GM11168 (cell line): ENCODE measurements at regions not wholly inside any gene's neighbourhood (a gene's known extent, or its start where the extent isn't known, plus 50 kb on each side); places are given as distances from the start of the nearest gene placed in this dataset.
"Not testable (repeated sequence)": the region's sequence is repeated elsewhere in the genome, so short reads cannot be mapped to it uniquely, and the experiment has no call there.

Experiments
- in situ Hi-C: fragments of 300-500 bp; cut with MboI; formaldehyde crosslinking; loops from one replicate; pipeline ENCODE4 v1.12.0; 2022; ENCODE audit warnings: low sequenced_read_pairs; ENCODE audit not compliant: unreplicated experiment

DNA sequence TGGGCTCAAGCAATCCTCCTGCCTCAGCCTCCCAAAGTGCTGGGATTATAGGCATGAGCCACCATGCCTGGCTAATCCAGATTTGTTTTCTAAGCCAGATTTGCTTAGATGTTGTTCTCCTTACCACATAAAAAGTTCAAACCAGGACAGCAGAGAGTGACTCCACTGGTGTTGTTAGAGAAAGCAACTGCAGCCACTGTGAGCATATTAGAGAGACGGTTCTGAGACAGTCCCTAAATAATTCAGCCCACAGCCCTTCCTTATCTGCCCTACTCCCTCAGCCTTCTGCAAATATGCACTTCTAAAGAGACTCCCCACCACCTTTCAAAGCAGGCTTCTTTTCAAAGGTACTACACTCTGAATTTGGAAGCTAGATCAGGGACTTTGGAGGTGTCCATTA is 96.1 kb downstream of the DRD1 start:
- in situ Hi-C loops, result no loop called here

DNA sequence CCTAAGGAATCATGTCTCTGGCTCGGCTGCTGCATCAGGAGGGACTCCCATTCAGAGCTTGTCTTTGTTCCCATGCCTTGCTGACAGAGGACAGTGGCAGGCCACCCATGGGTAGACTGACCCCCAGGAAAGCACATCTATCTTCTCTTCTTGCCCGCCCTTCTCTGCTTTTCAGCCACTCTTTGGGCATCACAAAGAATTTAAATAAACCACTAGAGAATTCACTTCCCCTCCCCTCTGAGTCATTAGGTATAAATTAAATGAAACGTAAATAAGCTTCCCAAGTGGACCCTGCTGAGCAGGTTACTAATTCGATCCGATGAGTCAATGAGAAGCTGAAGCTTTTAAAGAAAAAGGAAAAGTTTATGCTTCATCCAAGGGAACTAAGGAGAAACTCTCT is 97.0 kb downstream of the DRD1 start:
- in situ Hi-C loops, result no loop called here

DNA sequence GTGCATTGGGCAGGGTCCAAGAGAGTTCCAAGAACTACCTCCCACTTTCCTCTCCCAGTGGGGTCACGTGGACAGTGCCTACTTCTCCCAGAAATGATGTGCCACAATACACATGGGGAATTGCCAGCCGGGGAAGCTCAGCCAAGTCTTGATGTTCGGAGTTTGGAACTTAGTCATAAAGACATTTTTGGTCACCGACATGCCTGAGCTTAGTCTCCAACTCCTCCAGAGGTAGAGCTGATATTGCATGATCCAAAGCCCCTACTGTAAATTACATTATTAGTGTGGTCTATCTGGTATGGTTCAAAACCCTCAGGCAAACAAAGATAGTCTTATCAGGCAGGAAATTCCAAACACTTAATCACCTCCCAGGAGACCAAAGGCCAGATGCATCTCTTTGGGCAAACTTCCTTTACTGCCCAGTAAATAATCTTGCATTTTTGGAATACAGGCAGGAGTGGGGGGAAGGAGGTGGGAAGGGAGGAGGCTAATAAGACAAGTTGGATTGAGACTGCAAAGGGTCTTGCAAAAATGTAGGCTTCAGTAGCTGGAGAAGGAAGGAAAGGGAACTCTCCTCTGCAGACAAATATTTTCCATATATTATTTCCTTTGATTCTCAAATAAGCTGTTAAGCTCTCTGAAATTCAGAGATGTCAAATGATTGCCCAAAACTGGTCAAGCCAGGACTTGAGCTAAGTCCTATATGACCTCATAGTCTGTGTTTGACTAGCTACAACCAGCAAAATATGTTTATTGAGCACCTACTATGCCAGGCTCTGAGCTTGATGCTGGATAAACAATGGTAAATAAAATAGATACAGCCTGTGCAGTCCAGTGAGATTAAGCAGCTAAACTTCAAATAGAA is 99.4 kb downstream of the DRD1 start:
- in situ Hi-C loops, result no loop called here

DNA sequence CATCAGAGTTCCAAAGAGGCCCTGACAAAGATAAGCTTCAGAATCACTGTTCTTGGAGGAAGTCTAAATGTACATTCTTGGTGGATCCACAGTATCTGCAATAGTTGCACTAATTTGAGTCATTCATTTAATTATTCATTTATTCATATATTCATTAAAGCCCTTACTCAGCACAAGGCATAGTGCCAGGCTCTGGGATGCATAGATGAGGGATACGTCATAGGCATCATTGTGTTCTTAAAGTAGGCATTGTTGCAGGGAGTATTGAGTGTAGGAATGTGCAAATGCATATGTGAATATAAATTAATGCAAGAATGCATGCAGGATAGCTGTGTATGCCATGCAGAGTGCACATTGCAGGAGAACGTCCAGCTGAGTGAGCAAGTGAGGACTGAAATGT is 100.7 kb downstream of the DRD1 start:
- in situ Hi-C loops, result no loop called here

DNA sequence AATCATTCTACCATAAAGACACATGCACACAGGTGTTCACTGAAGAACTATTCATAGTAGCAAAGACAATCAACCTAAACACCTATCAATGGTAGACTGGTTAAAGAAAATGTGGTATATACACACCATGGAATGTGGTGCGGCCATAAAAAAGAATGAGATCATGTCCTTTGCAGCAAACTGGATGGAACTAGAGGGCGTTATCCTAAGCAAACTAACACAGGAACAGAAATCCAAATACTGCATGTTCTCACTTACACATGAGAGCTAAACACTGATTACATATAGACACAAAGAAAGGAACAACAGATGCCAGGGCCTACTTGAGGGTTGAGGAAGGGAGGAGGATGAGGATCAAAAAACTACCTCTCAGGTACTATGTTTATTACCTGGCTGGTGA is 103.8 kb downstream of the DRD1 start:
- in situ Hi-C loops, result no loop called here

DNA sequence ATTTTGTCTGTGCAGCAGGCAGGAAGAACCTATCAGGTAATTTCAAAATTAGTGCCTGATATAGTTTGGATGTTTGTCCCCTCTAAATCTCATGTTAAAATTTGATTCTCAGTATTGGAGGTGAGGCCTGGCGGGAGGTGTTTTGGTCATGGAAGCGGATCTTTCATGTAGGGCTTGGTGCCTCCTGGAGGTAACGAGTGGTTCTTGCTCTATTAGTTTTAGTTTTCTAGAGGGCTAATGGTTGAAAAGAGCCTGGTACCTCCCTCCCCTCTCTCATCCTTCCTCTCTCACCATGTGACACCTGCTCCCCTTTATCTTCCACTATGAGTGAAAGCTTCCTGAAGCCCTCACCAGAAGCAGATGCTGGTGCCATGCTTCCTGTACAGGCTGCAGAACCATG is 106.3 kb downstream of the DRD1 start:
- in situ Hi-C loops, result no loop called here

DNA sequence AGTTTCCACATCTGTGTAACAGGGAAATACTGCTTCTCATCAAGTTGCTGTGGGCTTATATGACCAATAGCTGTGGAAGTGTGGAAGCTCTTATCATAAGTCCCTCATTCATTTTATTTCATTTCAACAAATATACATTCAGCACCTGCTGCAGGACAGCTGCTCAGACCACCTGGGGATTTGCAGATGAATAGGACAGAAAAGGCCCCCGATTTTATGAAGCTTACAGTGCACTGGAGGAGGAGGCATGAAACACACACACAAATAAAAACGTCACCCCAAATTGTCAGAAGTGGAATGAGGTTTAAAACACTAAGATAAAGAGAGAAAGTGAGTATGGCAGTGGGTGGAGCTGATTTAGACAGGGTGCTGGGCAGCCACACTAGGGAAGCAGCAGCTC is 107.2 kb downstream of the DRD1 start:
- in situ Hi-C loops, result no loop called here

DNA sequence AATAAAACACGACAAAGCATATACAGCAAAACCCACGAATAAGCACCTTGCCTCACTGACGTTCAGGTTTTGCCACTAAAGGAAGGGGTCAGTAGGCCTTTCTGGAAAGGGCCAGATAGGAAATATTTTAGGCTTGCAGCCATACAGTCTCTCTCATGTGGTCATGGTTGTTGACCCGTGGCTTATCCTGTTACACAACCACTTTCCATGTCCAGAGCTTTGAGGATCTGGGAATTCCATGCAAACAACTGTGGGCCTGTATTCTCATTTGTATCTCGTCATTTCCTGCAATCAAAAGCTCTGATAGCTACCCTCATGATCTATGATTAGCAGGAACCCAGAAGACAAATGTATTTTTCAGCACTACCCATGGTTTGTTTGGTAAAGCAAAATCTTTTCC is 108.3 kb downstream of the DRD1 start:
- in situ Hi-C loops, result no loop called here

DNA sequence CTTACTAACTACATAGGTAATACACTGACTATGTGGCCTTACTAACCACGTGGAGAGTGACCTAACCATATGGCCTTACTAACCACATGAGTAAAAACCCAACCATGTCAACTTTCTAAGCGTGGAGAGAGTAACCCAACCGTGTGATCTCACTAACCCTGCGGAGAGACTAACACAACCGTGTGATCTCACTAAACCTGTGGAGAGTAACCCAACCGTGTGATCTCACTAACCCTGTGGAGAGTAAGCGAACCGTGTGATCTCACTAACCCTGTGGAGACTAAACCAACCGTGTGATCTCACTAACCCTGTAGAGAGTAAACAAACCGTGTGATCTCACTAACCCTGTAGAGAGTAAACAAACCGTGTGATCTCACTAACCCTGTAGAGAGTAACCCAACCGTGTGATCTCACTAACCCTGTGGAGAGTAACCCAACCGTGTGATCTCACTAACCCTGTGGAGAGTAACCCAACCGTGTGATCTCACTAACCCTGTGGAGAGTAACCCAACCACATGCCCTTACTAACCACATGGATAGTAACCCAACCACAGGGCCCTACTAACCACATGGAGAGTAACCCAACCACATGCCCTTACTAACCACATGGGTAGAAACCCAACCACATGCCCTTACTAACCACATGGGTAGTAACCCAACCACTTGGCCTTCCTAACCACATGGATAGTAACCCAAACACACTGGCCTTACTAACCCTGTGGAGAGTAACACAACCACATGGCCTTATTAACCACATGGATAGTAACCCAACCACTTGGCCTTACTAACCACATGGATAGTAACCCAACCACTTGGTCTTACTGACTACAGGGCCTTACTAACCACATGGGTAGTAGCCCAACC is 112.6 kb downstream of the DRD1 start:
- in situ Hi-C loops, result not testable (repeated sequence)

DNA sequence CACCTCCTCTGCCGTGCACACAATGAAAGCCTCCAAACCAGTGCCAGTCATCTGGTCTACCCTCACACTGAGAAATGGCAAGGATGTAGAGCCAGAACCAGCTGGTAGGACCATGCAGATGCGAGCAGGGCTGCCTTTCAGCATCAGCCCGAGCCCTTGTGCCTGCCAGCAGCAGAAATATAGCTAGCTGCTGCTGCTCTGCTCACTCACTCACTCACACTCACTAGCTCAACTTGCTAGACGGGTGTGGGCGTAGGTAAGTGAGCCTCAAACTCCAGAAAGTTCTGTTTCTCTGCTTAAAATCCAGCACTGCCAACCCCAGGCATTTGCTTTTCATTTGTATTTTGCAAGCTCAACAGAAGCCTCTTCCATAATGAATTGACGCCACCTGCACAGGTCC is 114.0 kb downstream of the DRD1 start:
- in situ Hi-C loops, result no loop called here

DNA sequence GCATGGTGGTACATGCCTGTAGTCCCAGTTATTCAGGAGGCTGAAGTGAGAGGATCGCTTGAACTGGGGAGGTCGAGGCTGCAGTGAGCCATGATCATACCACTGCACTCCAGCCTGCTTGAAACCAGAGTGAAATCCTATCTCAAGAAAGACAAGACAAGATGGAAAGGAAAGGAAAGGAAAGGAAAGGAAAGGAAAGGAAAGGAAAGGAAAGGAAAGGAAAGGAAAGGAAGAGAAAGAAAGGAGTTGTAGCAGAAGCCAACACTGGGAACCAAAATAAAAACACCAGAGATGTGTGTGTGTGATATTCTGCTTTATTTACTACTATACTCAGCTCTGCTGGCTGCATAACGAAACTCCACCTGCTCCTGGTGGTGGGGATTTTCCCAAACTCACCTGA is 115.3 kb downstream of the DRD1 start:
- in situ Hi-C loops, result no loop called here

DNA sequence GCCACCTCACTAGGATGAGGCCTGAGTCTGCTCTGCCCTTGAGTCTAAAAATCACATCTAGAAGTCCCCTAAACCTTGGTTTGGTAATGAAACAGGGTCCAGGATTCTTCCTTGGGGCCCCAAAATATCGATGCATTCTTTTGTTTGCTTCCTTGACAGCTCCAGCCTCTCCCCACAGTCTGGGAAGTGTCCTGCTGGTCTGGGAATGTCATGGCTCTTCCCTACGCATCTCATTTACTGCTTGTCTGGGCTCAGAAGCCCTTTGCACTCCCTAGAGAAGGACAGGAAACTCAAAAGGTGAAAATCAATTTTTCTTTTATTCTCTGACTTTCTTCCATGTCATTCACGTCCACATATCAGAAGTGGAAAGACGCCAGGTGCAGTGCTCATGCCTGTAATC is 115.8 kb downstream of the DRD1 start:
- in situ Hi-C loops, result no loop called here

DNA sequence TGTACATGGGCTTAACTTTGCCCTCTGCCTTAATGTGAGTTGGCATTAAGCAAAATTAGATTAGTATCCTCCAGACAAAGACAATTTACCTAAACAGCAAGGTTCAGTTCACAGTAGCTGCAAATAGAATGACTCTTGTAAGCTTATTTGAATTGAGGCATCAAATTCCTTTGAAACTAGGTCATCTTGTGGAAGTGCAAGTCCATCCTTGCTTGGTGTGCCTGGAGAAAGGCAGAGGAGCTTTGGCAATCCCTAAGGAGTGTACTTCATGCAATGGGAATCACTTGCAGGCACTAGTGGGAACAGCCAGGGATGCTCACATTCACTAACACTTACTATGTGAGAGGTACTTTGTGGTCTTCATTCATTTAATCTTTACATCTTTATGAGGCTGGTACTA is 118.3 kb downstream of the DRD1 start:
- in situ Hi-C loops, result no loop called here

DNA sequence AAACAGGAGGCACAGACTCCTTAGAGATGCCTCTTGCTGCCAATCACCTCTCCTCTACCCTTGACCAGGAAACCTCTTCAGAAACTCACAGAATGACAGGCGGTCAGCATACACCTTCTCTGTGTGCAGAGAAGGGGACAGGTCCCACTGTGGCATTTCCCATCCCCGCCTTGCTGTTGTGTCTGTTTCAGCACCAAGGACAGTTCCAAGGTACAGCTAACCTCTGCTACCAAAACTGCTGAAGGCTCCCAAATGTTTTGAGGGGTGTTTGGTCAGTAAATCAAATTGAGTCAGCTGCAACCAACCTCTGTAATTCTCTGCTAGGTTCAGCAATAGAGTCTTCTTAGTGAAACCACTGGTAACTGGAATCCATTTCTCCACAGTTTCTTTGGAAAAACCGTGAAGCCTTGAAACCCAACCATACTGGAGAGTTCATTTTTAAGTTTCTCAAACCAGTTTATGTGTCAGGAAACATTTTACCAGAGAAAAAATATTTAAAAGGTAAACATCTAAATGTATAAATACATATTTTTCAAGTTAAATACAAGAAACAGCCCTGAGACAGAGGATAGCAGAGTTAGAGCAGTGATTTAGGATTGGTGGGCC is 122.0 kb downstream of the DRD1 start:
- in situ Hi-C loops, result no loop called here

DNA sequence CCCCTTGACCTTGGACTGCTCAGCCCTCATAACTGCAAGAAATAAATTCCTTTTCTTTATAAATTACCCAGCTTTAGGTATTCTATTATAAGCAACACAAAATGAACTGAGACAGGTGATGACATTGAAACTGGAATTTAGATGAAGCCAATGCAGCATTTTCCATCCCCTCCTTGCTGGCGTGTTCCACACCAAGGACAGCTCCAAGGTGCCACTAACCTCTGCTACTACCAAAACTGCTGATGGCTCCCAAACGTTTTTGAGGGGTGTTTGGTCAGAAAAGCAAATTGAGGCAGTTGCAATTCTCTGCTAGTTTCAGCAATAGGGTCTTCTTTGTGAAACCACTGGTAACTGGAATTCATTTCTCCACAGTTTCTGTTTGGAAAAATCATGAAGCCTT is 124.8 kb downstream of the DRD1 start:
- in situ Hi-C loops, result no loop called here

DNA sequence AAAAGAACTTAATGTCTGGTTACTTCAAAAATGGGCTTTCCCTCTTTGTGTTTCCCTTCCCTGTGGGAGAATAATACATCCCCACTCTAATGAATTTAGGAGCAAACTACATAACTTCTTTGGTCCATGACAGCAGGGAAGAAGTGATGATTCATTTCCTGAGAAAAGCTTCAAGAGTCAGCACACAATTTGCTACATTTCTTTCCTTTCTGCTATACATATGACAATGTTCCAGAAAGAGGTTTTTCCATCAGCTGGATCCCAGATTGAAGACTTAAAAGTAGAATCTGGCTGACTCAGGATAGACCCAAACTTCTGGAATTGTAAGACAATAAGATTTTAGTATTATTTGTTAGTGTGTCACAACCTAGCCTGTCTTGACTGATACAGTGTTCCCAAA is 126.1 kb downstream of the DRD1 start:
- in situ Hi-C loops, result no loop called here

DNA sequence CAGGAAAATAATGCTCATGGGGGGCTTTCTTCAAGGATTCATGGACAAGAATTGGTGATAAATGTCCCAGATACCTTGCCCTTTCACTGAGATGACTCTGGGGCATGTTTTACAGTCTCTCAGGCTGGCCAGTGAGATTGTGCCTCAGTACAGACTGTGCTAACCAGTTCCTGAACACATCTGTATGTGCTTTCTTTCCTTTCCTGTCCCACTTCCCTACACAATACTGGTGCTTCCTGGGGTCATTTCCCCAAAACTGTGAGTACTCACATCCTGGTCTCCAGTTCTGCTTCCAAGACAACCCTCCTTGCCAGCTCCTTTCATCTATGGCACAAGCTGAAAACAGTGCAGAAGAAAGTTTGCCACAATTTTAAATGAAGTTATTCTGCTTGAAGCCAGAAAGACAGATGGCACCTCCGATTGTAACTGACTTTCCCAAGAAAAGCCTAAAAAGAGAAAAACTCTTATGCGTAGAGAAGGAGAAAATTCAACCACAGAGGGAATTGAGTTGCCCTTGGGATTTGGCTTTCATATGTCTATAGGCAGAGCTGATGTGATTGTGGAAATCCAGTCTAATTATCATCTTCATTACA is 134.7 kb downstream of the DRD1 start:
- in situ Hi-C loops, result no loop called here

DNA sequence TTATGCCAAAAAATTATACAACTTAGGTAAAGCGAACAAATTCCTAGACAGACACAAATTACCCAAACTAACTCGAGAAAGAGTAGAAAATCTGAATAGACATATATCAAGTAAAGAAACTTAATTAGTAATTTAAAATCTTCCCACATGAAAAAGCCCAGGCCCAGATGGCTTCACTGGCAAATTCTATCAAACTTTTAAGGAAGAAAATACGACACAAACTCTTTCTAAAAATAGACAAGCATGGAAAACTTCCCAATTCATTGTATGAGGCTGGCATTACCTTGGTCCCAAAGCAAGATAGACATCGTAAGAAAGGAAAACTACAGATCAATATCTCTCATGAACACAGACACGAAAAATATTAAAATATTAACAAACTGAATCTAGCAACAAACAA is 135.3 kb downstream of the DRD1 start:
- in situ Hi-C loops, result no loop called here

DNA sequence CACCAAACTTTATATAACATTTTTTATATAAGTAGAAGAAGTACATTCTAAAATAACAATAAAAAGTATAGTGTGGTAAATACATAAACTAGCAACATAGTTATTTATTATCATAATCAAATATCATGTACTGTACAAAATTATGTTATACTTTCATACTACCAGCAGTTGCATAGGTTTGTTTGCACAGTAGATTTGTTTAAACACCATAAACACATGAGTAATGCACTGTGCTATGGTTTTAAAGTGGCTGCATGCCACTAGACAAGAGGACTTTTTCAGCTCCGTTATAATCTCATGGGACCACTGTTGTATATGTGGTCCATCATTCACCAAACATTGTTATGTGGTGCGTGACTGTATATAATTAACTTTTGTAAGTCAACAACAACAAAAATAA is 137.6 kb downstream of the DRD1 start:
- in situ Hi-C loops, result no loop called here

DNA sequence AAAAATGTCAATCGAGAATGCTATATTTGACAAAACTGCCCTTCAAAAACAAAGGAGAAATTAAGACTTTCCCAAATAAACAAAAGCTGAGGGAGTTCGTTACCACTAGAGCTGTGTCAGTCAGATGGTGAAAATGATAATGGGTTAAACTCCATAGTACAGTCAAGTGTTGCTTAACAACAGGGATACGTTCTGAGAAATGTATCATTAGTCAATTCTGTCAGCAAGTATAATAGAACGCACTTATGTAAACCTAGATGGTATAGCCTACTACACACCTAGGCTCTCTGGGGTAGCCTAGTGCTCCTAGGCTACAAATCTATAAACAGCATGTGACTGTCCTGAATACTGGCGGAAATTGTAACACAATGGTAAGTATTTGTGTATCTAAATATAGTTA is 138.7 kb downstream of the DRD1 start:
- in situ Hi-C loops, result no loop called here

DNA sequence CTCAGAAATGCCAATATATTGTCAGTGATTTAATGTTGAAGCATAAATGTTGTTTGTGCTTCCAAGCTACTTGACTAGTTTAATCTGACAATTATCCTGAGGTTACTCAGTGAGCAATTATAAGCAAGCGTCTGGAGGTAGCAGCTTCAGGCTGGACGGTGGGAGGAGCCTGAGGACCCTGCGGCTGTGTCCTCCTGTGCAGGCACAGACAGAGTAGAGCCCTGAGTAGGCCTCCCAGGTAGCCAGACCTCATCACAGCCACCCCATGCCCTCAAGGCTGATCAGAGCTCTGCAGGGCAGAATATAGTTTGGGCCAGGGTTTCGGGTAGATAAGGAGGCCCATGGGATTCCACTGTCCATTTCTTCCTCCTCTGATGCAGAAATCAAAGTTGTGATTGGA is 153.6 kb downstream of the DRD1 start:
- in situ Hi-C loops, result no loop called here
